ENCODE measurements at regions not wholly inside any gene's neighbourhood (a gene's known extent, or its start where the extent isn't known, plus 50 kb on each side); places are given as distances from the start of the nearest gene placed in this dataset.
A peak's percentile ranks its signal among the peaks of the same experiment; 100 is the strongest.

- H3K27me3 ChIP-seq: no peaks in the 10 kb centered on the region
- H3K9me3 ChIP-seq: no peaks in the 10 kb centered on the region
- TF ChIP-seq CTCF (IDR thresholded peaks at IDR 0.05) (no peak), POLR2A (IDR thresholded peaks at IDR 0.05) (no peak)
- WGBS, 2 donors: 79 to 91% methylated on average over 2 of the region's 2 CpGs
- no peaks in the 10 kb centered on the region for H3K36me3 ChIP-seq (ENCODE audit: low read depth, missing control alignments)
- intact Hi-C loops (cut with DNase I; ENCODE audit: low total_unique reads): no loop called here
- H3K27ac ChIP-seq: no peak overlapping the region
- no peak overlapping the region for H3K4me3 ChIP-seq
- H3K4me1 ChIP-seq: peaks cover 17% of the 10 kb centered on the region
- no peak for DNase-seq
Measured at GRCh38 chr1:116228511-116228910, 117.3 kb downstream of the MAB21L3 start.

- Histone ChIP-seq H3K4me3 (no peak overlapping the region), H3K36me3 (ENCODE audit: low read depth, missing control alignments) (no peaks in the 10 kb centered on the region), H3K27me3 (no peaks in the 10 kb centered on the region), H3K9me3 (no peaks in the 10 kb centered on the region), H3K4me1 (peaks cover 4% of the 10 kb centered on the region), H3K27ac (no peak overlapping the region)
- 30% methylated on average over 1 of the region's 1 CpG for WGBS, 2 donors
- DNase-seq: no peak
- TF ChIP-seq CTCF (IDR thresholded peaks at IDR 0.05): no peak
- no peak for TF ChIP-seq POLR2A (IDR thresholded peaks at IDR 0.05)
- intact Hi-C loops (cut with DNase I; ENCODE audit: low total_unique reads): no loop called here
Measured at GRCh38 chr1:116230712-116231111, 119.5 kb downstream of the MAB21L3 start.

DNA sequence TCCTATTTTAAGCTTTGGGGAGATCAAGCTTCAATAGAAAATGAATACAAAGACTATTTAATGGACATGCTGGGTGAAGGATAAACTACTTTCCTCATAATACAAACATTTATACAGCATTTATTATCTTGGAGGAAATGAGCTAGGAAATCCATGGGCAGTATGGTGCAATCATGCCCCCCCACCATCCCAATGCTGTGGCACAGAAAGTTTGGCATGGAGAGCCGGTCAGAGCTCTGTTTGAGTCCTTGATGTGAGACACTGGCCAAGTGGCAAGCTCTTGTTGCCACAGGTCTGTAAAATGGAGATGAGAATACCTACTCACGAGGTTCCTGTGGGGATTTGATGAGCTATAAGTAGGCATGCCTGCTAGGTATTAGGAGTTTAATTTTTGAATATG, 120.6 kb downstream of the MAB21L3 start:
- intact Hi-C loops (cut with DNase I; ENCODE audit: low total_unique reads): no loop called here
- no peak for DNase-seq
- WGBS, 2 donors: 89 to 93% methylated on average over 2 of the region's 2 CpGs
- Histone ChIP-seq H3K36me3 (ENCODE audit: low read depth, missing control alignments) (no peaks in the 10 kb centered on the region), H3K27ac (no peak overlapping the region), H3K27me3 (no peaks in the 10 kb centered on the region), H3K4me1 (peaks cover 4% of the 10 kb centered on the region), H3K9me3 (no peaks in the 10 kb centered on the region), H3K4me3 (no peak overlapping the region)
- TF ChIP-seq CTCF (IDR thresholded peaks at IDR 0.05): no peak
- TF ChIP-seq POLR2A (IDR thresholded peaks at IDR 0.05): no peak

GRCh38 chr1:116232989-116233514, 121.9 kb downstream of the MAB21L3 start:
- Histone ChIP-seq H3K36me3 (ENCODE audit: low read depth, missing control alignments) (no peaks in the 10 kb centered on the region), H3K9me3 (no peaks in the 10 kb centered on the region), H3K27me3 (no peaks in the 10 kb centered on the region), H3K4me1 (peaks cover 4% of the 10 kb centered on the region), H3K27ac (no peak overlapping the region), H3K4me3 (no peak overlapping the region)
- no peak for TF ChIP-seq CTCF (IDR thresholded peaks at IDR 0.05)
- TF ChIP-seq POLR2A (IDR thresholded peaks at IDR 0.05): no peak
- 41 to 45% methylated on average over 2 of the region's 2 CpGs for WGBS, 2 donors
- peak; percentile 37 for DNase-seq
- intact Hi-C loops (cut with DNase I; ENCODE audit: low total_unique reads): no loop called here

GRCh38 chr1:116234429-116234828, 123.2 kb downstream of the MAB21L3 start:
- no peaks in the 10 kb centered on the region for H3K36me3 ChIP-seq (ENCODE audit: low read depth, missing control alignments)
- no peaks in the 10 kb centered on the region for H3K27me3 ChIP-seq
- no peak overlapping the region for H3K4me3 ChIP-seq
- intact Hi-C loops (cut with DNase I; ENCODE audit: low total_unique reads): no loop called here
- no peaks in the 10 kb centered on the region for H3K9me3 ChIP-seq
- TF ChIP-seq POLR2A (IDR thresholded peaks at IDR 0.05) (no peak), CTCF (IDR thresholded peaks at IDR 0.05) (no peak)
- no peak for DNase-seq
- H3K27ac ChIP-seq: no peak overlapping the region
- peaks cover 4% of the 10 kb centered on the region for H3K4me1 ChIP-seq
- WGBS, 2 donors: 91 to 95% methylated on average over 5 of the region's 5 CpGs

All from testis (tissue), 2 donors.